ENCODE measurements at regions not wholly inside any gene's neighbourhood (a gene's known extent, or its start where the extent isn't known, plus 50 kb on each side); places are given as distances from the start of the nearest gene placed in this dataset.
"Not testable (repeated sequence)": the region's sequence is repeated elsewhere in the genome, so short reads cannot be mapped to it uniquely, and the experiment has no call there.

DNA sequence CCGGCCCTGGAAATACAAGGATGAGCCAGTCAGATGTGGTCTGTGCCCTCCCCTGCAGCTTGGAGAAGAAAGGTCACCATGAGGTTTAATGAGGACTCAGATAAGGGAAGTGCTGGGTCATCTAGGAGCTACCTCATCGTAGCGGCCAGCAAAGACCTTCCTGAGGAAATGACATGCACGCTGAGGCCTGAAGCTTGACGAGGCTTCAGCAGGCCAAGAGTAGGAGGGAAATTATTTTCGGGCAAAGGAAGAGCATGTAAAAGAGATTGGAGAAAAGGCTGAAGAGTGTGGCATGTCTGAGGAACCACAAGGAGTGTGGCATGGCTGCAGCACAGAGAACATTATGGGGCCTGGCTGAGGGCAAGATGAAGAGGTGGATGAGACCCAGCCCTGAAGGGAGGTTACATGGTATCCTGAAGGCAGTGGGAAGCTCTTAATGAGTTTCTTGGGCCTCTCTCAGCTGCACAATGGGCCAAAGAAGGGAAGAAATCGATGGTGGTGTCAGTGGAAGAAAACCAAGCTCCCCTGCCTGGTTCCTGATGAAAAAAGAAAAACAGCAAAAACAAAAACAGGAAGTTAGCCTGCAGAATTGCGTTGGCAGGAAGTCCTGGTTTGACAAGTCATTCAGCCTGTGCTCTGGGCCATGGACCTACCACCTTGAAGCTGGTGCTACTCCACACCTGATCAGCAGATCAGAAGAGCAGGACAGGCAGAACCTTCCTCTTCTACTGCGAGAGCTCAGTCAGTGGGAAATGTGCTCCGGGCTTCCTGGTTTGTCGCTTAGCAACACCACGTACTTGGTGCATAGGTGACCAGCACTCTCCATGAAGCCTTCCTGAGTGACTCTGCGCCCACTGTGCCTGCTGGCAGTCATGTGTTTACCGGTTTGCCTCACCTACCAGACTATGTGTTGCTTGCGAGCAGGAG, 134.5 kb upstream of the KLF3 start:
- DNase-seq = peak; percentile 19

- no peak for DNase-seq
Observed at GRCh38 chr4:38530486-38530885, 133.5 kb upstream of the KLF3 start.

- DNase-seq = peak; percentile 81
Observed at GRCh38 chr4:38531141-38531727, 132.8 kb upstream of the KLF3 start.

DNA sequence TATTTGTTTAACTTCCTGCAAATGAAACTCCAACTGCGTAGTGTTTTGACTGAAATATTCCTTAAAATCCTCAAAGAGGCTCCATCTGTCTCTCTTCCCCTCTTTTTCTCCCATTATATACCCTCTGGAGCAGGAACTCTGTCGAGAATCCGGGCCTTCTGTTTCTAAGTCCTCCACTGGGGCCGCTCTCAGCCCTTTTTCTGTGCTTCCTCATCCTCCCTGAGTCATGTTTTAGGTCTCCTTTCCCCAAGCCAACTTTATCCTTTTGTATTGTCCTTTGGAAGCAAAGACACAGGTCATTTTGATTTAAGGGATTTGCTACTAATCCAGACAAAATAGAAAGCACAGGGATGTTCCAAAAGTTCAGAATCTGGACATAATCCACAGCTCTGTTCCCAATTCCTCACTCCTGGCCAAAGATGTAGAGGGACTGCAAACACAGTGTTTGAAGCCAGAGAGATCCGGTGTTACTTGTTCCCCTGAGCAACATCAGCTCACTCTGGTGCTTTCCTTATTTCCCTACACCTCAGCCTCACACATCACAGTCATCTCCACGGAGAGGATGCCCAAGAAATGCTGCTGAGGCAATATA, 131.0 kb upstream of the KLF3 start:
- peak; percentile 58 for DNase-seq

- no peak for DNase-seq
Observed at GRCh38 chr4:38534344-38535045, 129.5 kb upstream of the KLF3 start.

DNA sequence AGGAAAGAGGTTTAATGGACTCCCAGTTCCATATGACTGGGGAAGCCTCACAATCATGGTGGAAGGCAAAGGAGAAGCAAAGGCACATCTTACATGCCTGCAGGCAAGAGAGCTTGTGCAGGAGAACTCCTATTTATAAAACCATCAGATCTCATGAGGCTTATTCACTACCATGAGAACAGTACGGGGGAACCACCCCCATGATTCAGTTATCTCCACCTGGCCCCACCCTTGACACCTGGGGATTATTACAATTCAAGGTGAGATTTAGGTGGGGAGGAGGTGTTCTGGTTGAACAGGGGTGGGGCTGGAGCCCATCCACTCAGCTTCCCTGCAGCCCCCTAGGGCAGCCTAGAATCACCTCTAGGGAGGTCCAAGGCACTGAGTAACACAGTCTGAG, 128.9 kb upstream of the KLF3 start:
- DNase-seq = not testable (repeated sequence)

- no peak for DNase-seq
Observed at GRCh38 chr4:38535717-38536116, 128.3 kb upstream of the KLF3 start.

GRCh38 chr4:38536716-38537115, 127.3 kb upstream of the KLF3 start:
- DNase-seq = no peak

DNA sequence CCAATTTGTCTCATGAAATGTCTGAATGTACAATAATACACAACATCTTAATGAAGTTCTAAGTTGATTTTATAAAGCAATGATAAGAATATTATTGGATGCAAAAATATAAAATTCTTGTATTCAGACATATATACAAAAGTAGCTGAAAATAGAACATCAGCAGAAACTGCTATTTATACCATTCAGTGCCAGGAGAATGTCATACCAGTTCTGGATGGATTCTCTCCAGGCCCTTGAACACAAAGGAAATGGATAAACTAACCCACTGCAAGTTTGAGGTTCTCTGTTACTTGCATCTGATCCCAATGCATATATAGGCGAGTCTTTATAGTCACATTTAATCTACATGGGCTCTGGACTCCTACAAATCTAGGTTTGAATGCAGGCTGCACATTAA, 126.3 kb upstream of the KLF3 start:
- no peak for DNase-seq

- DNase-seq = no peak
Observed at GRCh38 chr4:38538517-38538916, 125.5 kb upstream of the KLF3 start.

GRCh38 chr4:38539501-38539900, 124.5 kb upstream of the KLF3 start:
- DNase-seq = no peak

DNA sequence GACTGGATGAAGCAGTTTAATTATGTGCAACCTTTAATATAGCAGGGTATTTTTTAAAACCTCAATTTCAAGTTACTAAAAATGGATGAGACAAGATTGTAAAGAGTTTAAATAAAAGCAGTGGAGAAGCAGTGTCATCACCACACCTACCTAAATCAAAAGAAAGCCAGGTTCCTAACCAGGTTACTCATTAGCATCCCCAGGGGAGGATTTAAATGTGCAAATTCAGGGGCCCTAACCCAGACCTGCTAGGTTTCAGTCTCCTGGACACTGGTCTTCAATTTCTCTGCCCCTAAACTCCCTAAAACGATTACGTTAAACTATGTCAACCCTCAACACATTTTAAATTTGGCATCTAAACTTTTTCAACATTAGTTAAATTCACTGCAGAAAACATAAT, 116.9 kb upstream of the KLF3 start:
- DNase-seq = no peak

- DNase-seq = no peak
Observed at GRCh38 chr4:38548256-38548655, 115.7 kb upstream of the KLF3 start.

DNA sequence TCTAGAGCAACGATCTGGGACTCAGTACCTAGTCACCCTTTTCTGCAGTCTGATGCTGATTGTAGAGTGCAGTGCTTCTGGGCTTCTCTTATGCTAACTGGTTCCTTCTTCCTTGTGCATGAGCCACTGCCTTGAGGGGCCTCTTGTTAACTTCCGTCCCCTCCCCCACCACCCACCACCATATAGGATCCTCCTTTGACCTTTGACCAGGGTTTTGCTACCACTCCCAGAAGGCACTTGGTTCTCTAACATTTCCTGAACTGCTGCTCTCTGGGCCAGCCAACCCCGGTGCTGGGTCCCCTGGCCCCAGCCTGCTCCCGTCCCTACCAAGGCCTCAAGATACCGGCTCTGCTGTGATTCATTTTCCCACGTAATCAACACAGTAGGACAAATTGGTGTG, 104.6 kb upstream of the KLF3 start:
- no peak for DNase-seq

GRCh38 chr4:38560340-38560739, 103.7 kb upstream of the KLF3 start:
- no peak for DNase-seq

DNA sequence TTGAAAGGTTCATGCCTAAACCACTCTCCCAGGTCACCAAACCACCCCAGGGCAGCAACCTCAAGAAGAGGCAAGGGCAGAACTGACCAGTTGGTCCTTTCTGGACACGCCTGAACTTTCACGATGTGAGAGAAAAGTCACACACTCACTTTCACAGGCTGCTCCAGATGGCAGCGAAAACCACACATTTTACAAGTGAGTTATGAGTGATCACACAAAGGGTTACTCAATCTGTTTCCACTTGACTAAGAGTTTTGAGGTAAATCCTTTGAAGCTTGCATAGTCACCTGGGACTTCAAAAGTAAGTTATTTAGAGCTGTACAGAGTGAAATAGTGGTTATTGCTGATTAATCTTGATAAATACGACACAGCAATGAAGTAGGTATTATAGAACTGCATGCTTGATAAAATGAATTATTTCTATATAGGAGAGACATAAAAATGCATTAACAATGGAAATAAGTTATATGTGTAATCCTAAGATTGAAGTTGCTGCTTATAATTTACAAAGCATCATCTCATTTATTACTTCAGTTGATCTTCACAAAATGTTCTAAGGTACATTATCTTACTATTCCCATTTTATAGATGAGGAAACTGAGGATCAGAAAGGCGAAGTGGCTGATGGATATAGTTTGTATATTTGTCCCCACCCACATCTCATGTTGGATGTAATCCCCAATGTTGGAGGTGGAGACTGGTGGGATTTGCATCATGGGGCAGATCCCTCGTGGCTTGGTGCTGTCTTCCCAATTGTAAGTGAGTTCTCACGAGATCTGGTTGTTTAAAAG, 103.0 kb upstream of the KLF3 start:
- DNase-seq = no peak

DNA sequence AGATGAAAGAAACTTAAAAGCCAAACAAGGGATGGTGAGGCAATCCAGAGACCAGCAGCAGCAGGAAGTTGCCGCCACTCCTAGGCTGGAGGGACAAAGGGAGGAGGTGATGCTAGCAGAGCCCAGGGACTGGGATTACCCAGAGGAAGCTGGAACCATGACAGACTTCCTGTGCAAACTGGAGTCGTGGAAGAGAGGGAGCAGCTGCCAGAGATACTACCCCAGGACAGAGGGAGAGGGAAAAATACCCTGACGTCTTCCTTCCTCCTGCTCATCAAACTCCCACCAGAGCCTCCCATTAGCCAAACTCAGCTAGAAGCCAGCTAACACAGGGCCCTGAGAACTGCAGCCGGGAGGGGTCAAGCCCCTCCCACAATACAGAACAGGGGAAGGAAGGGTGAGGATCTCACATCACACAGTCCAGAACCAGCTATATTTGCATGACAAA, 101.2 kb upstream of the KLF3 start:
- DNase-seq = peak; percentile 76

- no peak for DNase-seq
Observed at GRCh38 chr4:38563707-38564495, 100.1 kb upstream of the KLF3 start.

DNA sequence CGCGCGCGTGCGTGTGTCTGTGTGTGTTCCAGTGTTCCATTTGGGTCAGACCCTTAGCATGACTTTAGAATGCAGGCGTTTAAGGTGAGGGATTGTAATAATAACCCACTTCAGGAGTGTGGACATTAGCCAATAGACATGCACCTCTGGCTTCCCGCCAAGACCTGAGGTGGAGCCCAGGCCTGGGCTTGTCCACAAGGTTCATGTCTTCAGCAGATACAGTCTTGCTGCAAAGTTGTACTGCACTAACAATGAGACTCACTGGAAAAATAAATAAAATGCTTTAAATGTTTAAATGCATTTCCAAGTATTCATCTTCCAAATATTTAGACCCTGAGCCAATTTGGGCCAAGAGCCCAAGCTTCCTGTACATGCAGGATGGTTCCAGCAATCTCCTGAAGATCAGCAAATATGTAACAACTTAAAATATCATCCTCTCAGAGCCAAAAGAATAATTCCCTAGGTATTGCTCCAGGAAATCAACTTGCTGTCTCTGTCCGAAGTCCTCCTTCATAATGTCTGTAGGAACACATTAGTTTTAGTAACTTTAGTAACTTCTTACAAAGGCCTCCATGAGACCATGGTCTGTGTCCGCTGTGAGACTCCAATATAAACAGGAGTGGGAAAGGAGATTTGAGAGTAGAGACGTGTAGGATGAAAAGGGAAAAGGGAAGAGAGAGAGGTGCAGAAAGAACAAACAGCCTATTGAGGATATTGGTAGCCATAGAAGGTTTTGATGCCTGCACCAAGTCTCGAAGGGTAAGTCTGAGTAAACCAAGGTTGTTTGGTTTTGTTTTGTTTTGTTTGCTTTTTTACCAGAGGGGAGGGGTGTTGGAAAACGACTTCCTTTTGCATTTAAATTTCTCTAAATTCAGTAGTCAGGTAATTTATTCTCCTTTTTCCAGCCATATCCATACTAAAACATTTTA, 98.5 kb upstream of the KLF3 start:
- peak; percentile 80 for DNase-seq

- no peak for DNase-seq
Observed at GRCh38 chr4:38566806-38567398, 97.1 kb upstream of the KLF3 start.

Data from right hindlimb (tissue), 1 donor.